HEK293T (cell line): ENCODE measurements at regions not wholly inside any gene's neighbourhood (a gene's known extent, or its start where the extent isn't known, plus 50 kb on each side); places are given as distances from the start of the nearest gene placed in this dataset.

Experiments
- CTCF ChIA-PET: fragments of 350-600 bp; formaldehyde crosslinking; extraction: SDS; loops from one replicate; lab custom pipeline; 2021; ENCODE audit warnings: antibody characterized with exemption, inconsistent platforms; lab: Yijun Ruan, JAX
- POLR2A ChIA-PET: fragments of 350-600 bp; formaldehyde crosslinking; extraction: SDS; loops from one replicate; lab custom pipeline; 2020; ENCODE audit warnings: antibody characterized with exemption, inconsistent platforms; lab: Yijun Ruan, JAX
- DNase-seq: peaks from one replicate; pipeline ENCODE4 v3.0.0; 2012; ENCODE audit warnings: mixed read lengths; ENCODE audit errors: extremely low spot score
- ARNT ChIP-seq: fragments of 450-650 bp; IDR thresholded peaks from 2 replicates; pipeline ENCODE4 v1.6.1; 2017; ENCODE audit warnings: mild to moderate bottlenecking
- BHLHE40 ChIP-seq: fragments of 450-650 bp; IDR thresholded peaks from 2 replicates; pipeline ENCODE4 v1.6.1; 2016; ENCODE audit warnings: mild to moderate bottlenecking, moderate library complexity, borderline replicate concordance
- CTBP1 ChIP-seq: fragments of 450-650 bp; IDR thresholded peaks from 2 replicates; pipeline ENCODE4 v1.6.1; 2016; ENCODE audit warnings: borderline replicate concordance
- ELF4 ChIP-seq: fragments of 450-650 bp; IDR thresholded peaks from 2 replicates; pipeline ENCODE4 v1.6.1; 2017; ENCODE audit warnings: antibody characterized with exemption
- FOXA1 ChIP-seq: fragments of 450-650 bp; IDR thresholded peaks from 2 replicates; pipeline ENCODE4 v1.6.1; 2016; ENCODE audit warnings: mild to moderate bottlenecking
- FOXK2 ChIP-seq: fragments of 450-650 bp; IDR thresholded peaks from 2 replicates; pipeline ENCODE4 v1.6.1; 2016; ENCODE audit warnings: mild to moderate bottlenecking
- FOXM1 ChIP-seq: fragments of 450-650 bp; IDR thresholded peaks from 2 replicates; pipeline ENCODE4 v1.6.1; 2017; ENCODE audit warnings: mild to moderate bottlenecking, borderline replicate concordance
- HDGF ChIP-seq: fragments of 450-650 bp; IDR thresholded peaks from 2 replicates; pipeline ENCODE4 v1.6.1; 2017; ENCODE audit warnings: antibody characterized with exemption, borderline replicate concordance
- L3MBTL2 ChIP-seq: fragments of 450-650 bp; conservative IDR thresholded peaks from 2 replicates; pipeline ENCODE4 v1.6.1; 2016; ENCODE audit warnings: mild to moderate bottlenecking
- LEF1 ChIP-seq: fragments of 450-650 bp; IDR thresholded peaks from 2 replicates; pipeline ENCODE4 v1.6.1; 2017; ENCODE audit warnings: mild to moderate bottlenecking, borderline replicate concordance
- NFRKB ChIP-seq: fragments of 450-650 bp; IDR thresholded peaks from 2 replicates; pipeline ENCODE4 v1.6.1; 2016; ENCODE audit warnings: mild to moderate bottlenecking, moderate library complexity
- PKNOX1 ChIP-seq: fragments of 450-650 bp; IDR thresholded peaks from 2 replicates; pipeline ENCODE4 v1.6.1; 2016
- SP1 ChIP-seq: fragments of 450-650 bp; IDR thresholded peaks from 2 replicates; pipeline ENCODE4 v1.6.1; 2017
- SUZ12 ChIP-seq: fragments of 450-650 bp; IDR thresholded peaks from 2 replicates; pipeline ENCODE4 v1.6.1; 2016; ENCODE audit warnings: mild to moderate bottlenecking
- TARDBP ChIP-seq: fragments of 450-650 bp; IDR thresholded peaks from 2 replicates; pipeline ENCODE4 v1.6.1; 2016
- ZNF384 ChIP-seq: fragments of 450-650 bp; IDR thresholded peaks from 2 replicates; pipeline ENCODE4 v1.6.1; 2016

GRCh38 chr19:31595521-31595920, 246.3 kb upstream of the TSHZ3 start:
- POLR2A ChIA-PET = no interaction called here
- TF ChIP-seq FOXA1 (no peak), LEF1 (no peak), FOXK2 (no peak), SUZ12 (no peak), BHLHE40 (no peak), HDGF (no peak), SP1 (no peak), PKNOX1 (no peak), TARDBP (no peak), NFRKB (no peak), FOXM1 (no peak), CTBP1 (no peak), ELF4 (no peak), ZNF384 (no peak), L3MBTL2 (no peak)
- no peak for DNase-seq
- CTCF ChIA-PET = no interaction called here

DNA sequence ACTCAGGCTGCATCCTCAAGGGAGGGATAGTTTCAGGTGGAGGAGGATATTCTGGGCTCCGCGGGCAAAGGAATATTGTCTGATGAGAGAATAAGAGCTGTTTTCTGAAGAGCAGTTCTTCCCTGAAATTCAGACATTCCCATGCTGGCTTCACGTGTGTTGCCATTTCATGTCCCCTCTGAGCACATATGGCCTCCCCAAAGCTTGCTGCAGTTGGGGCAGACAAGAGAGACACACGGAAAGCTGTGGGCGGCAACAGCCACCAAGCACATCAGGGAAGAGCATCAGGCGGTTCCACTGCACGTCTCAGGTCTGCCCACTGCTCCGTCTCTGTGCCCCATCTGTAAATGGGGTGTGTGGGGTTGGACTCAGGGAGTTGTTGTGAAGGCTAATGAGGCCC, 247.5 kb upstream of the TSHZ3 start:
- ChIA-PET POLR2A (no interaction called here), CTCF (no interaction called here)
- TF ChIP-seq FOXK2 = no peak
- TF ChIP-seq ZNF384 = no peak
- TF ChIP-seq TARDBP = no peak
- no peak for TF ChIP-seq ELF4
- no peak for TF ChIP-seq BHLHE40
- no peak for TF ChIP-seq HDGF
- TF ChIP-seq L3MBTL2 = no peak
- TF ChIP-seq CTBP1 = no peak
- TF ChIP-seq ARNT = no peak
- no peak for TF ChIP-seq SUZ12
- no peak for TF ChIP-seq FOXM1
- no peak for TF ChIP-seq NFRKB
- TF ChIP-seq SP1 = no peak
- no peak for TF ChIP-seq FOXA1
- no peak for TF ChIP-seq LEF1
- no peak for TF ChIP-seq PKNOX1
- DNase-seq = no peak

DNA sequence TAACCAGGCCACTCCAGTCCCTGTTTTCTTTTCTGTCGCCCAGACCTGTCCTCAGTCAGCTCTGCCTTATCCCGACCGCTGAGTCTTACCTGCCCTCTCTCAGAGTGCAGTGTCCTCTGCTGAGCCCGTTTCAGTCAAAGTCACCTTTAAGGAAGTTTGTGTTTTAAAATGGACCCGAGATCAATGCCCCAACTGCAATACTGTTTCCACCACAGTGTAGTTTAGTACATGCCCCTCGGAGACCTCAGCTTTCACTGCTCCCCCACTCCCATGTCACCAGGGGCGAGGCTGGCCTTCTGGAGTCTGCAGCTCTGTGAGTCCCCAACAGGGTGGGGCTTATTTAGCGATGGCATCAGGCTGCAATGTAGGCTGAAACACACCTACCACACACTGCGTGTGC, 248.4 kb upstream of the TSHZ3 start:
- ChIA-PET CTCF (no interaction called here), POLR2A (no interaction called here)
- DNase-seq = no peak
- TF ChIP-seq BHLHE40 (no peak), ELF4 (no peak), ZNF384 (no peak), LEF1 (no peak)

GRCh38 chr19:31598730-31599238, 249.5 kb upstream of the TSHZ3 start:
- TF ChIP-seq FOXM1 (no peak), ELF4 (no peak)
- DNase-seq = no peak
- ChIA-PET POLR2A (no interaction called here), CTCF (no interaction called here)

- TF ChIP-seq CTBP1 (no peak), NFRKB (no peak), HDGF (no peak), FOXK2 (no peak), ARNT (no peak)
- ChIA-PET CTCF (no interaction called here), POLR2A (no interaction called here)
- no peak for DNase-seq
Observed at GRCh38 chr19:31600731-31601295, 251.6 kb upstream of the TSHZ3 start.

GRCh38 chr19:31601855-31602254, 252.6 kb upstream of the TSHZ3 start:
- ChIA-PET CTCF (no interaction called here), POLR2A (no interaction called here)
- TF ChIP-seq ARNT (no peak), HDGF (no peak), NFRKB (no peak), SP1 (no peak)

DNA sequence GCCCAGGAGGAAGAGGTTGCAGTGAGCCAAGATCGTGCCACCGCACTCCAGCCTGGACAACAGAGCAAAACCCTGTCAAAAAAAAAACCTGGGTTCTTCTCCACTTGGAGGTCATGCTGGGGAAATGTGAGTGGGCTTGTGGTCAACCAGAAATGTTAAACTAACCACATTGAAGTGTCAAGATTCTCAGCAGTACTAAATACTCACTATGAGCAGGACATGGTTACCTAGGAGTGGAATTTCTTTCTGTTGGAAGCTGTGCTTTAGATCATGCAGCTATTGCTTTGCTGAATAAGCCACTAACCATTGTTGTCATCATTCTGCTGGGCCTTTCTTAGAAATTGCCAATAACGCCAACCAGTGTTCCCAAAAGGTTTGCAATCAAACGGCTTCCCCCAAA, 253.3 kb upstream of the TSHZ3 start:
- DNase-seq = no peak
- TF ChIP-seq TARDBP (no peak), SUZ12 (no peak), L3MBTL2 (no peak), ARNT (no peak), CTBP1 (no peak), FOXM1 (no peak), LEF1 (no peak), BHLHE40 (no peak), ELF4 (no peak), PKNOX1 (no peak), HDGF (no peak), FOXA1 (no peak), ZNF384 (no peak)
- ChIA-PET POLR2A (interaction anchor here (0.6 kb wide), 1 partner anchor 802 kb away, joined by 3 read pairs; no protein-coding TSS in a partner anchor), CTCF (no interaction called here)

More at GRCh38 chr19:31601855-31602254, 252.6 kb upstream of the TSHZ3 start:
- no peak for DNase-seq
